ENCODE measurements at regions not wholly inside any gene's neighbourhood (a gene's known extent, or its start where the extent isn't known, plus 50 kb on each side); places are given as distances from the start of the nearest gene placed in this dataset.

- Mint-ChIP-seq H3K4me1 (no peaks in the 10 kb centered on the region), H3K4me3 (no peak overlapping the region), H3K9me3 (ENCODE audit: low read depth) (no peaks in the 10 kb centered on the region), H3K27me3 (peaks cover 2% of the 10 kb centered on the region), H3K27ac (no peak overlapping the region), H3K36me3 (ENCODE audit: low read depth) (no peaks in the 10 kb centered on the region)
- no peak for DNase-seq
- no peak for ATAC-seq
- intact Hi-C loops (cut with DNase I, micrococcal nuclease): no loop called here
- POLR2A ChIA-PET: interaction anchor here (0.7 kb wide), 1 partner anchor 255 kb away, joined by 4 read pairs; no protein-coding TSS in a partner anchor
- CTCF ChIA-PET: interaction anchor here (1.4 kb wide), 1 partner anchor 1122 kb away, joined by 4 read pairs; no protein-coding TSS in a partner anchor
These were observed 391.9 kb downstream of the CD109 start for GRCh38 chr6:74087899-74088298.

- intact Hi-C loops (cut with DNase I, micrococcal nuclease): no loop called here
- Mint-ChIP-seq H3K36me3 (ENCODE audit: low read depth) (no peaks in the 10 kb centered on the region), H3K4me1 (no peaks in the 10 kb centered on the region), H3K27ac (no peak overlapping the region), H3K9me3 (ENCODE audit: low read depth) (no peaks in the 10 kb centered on the region), H3K4me3 (no peak overlapping the region), H3K27me3 (no peaks in the 10 kb centered on the region)
- ATAC-seq (no peak), DNase-seq (no peak)
- ChIA-PET POLR2A (no interaction called here), CTCF (no interaction called here)
These were observed 379.9 kb downstream of the CD109 start for GRCh38 chr6:74075896-74076295.

- DNase-seq (no peak), ATAC-seq (no peak)
- Mint-ChIP-seq H3K36me3 (ENCODE audit: low read depth) (no peaks in the 10 kb centered on the region), H3K27ac (no peak overlapping the region), H3K4me3 (no peak overlapping the region), H3K27me3 (no peaks in the 10 kb centered on the region), H3K4me1 (no peaks in the 10 kb centered on the region), H3K9me3 (ENCODE audit: low read depth) (no peaks in the 10 kb centered on the region)
- intact Hi-C loops (cut with DNase I, micrococcal nuclease): no loop called here
- ChIA-PET POLR2A (no interaction called here), CTCF (no interaction called here)
These were observed 379.3 kb downstream of the CD109 start for GRCh38 chr6:74075323-74075722.

GRCh38 chr6:74074645-74075044 lies 378.6 kb downstream of the CD109 start:
- no peak overlapping the region for H3K27ac Mint-ChIP-seq
- H3K9me3 Mint-ChIP-seq (ENCODE audit: low read depth): no peaks in the 10 kb centered on the region
- CTCF ChIA-PET: no interaction called here
- intact Hi-C loops (cut with DNase I, micrococcal nuclease): no loop called here
- H3K4me1 Mint-ChIP-seq: no peaks in the 10 kb centered on the region
- no peaks in the 10 kb centered on the region for H3K27me3 Mint-ChIP-seq
- ATAC-seq: no peak
- no peaks in the 10 kb centered on the region for H3K36me3 Mint-ChIP-seq (ENCODE audit: low read depth)
- DNase-seq: no peak
- no peak overlapping the region for H3K4me3 Mint-ChIP-seq
- POLR2A ChIA-PET: no interaction called here

- Mint-ChIP-seq H3K4me3 (no peak overlapping the region), H3K27me3 (no peaks in the 10 kb centered on the region), H3K4me1 (no peaks in the 10 kb centered on the region), H3K36me3 (ENCODE audit: low read depth) (no peaks in the 10 kb centered on the region), H3K27ac (no peak overlapping the region), H3K9me3 (ENCODE audit: low read depth) (no peaks in the 10 kb centered on the region)
- ATAC-seq: no peak
- intact Hi-C loops (cut with DNase I, micrococcal nuclease): no loop called here
- no peak for DNase-seq
- CTCF ChIA-PET: no interaction called here
- POLR2A ChIA-PET: no interaction called here
These were observed 378.0 kb downstream of the CD109 start for GRCh38 chr6:74073999-74074398.

- H3K27me3 Mint-ChIP-seq: no peaks in the 10 kb centered on the region
- DNase-seq (no peak), ATAC-seq (no peak)
- no peaks in the 10 kb centered on the region for H3K9me3 Mint-ChIP-seq (ENCODE audit: low read depth)
- no peaks in the 10 kb centered on the region for H3K4me1 Mint-ChIP-seq
- ChIA-PET POLR2A (no interaction called here), CTCF (interaction anchor here (0.6 kb wide), 1 partner anchor 90 kb away, joined by 7 read pairs; no protein-coding TSS in a partner anchor)
- no peak overlapping the region for H3K27ac Mint-ChIP-seq
- H3K4me3 Mint-ChIP-seq: no peak overlapping the region
- intact Hi-C loops (cut with DNase I, micrococcal nuclease): no loop called here
- no peaks in the 10 kb centered on the region for H3K36me3 Mint-ChIP-seq (ENCODE audit: low read depth)
These were observed 377.4 kb downstream of the CD109 start for GRCh38 chr6:74073429-74073828.

- Mint-ChIP-seq H3K36me3 (ENCODE audit: low read depth) (no peaks in the 10 kb centered on the region), H3K27ac (no peak overlapping the region), H3K9me3 (ENCODE audit: low read depth) (no peaks in the 10 kb centered on the region), H3K27me3 (no peaks in the 10 kb centered on the region), H3K4me3 (no peak overlapping the region), H3K4me1 (no peaks in the 10 kb centered on the region)
- DNase-seq (no peak), ATAC-seq (no peak)
- intact Hi-C loops (cut with DNase I, micrococcal nuclease): no loop called here
- ChIA-PET CTCF (no interaction called here), POLR2A (no interaction called here)
These were observed 375.2 kb downstream of the CD109 start for GRCh38 chr6:74071214-74071613.

- H3K9me3 Mint-ChIP-seq (ENCODE audit: low read depth): no peaks in the 10 kb centered on the region
These were observed 374.7 kb downstream of the CD109 start for GRCh38 chr6:74070711-74071110.

GRCh38 chr6:74070091-74070490 lies 374.1 kb downstream of the CD109 start:
- ChIA-PET CTCF (no interaction called here), POLR2A (no interaction called here)
- Mint-ChIP-seq H3K4me3 (no peak overlapping the region), H3K9me3 (ENCODE audit: low read depth) (no peaks in the 10 kb centered on the region), H3K4me1 (no peaks in the 10 kb centered on the region), H3K27ac (no peak overlapping the region), H3K36me3 (ENCODE audit: low read depth) (no peaks in the 10 kb centered on the region), H3K27me3 (no peaks in the 10 kb centered on the region)
- intact Hi-C loops (cut with DNase I, micrococcal nuclease): no loop called here
- ATAC-seq: no peak
- no peak for DNase-seq

More at GRCh38 chr6:74070711-74071110, 374.7 kb downstream of the CD109 start:
- ChIA-PET POLR2A (no interaction called here), CTCF (no interaction called here)
- DNase-seq (no peak), ATAC-seq (no peak)
- intact Hi-C loops (cut with DNase I, micrococcal nuclease): no loop called here
- Mint-ChIP-seq H3K4me3 (no peak overlapping the region), H3K27me3 (no peaks in the 10 kb centered on the region), H3K36me3 (ENCODE audit: low read depth) (no peaks in the 10 kb centered on the region), H3K4me1 (no peaks in the 10 kb centered on the region), H3K27ac (no peak overlapping the region)

GRCh38 chr6:74069089-74069581 lies 373.1 kb downstream of the CD109 start:
- Mint-ChIP-seq H3K36me3 (ENCODE audit: low read depth) (no peaks in the 10 kb centered on the region), H3K4me3 (no peak overlapping the region), H3K27me3 (no peaks in the 10 kb centered on the region), H3K9me3 (ENCODE audit: low read depth) (no peaks in the 10 kb centered on the region), H3K4me1 (no peaks in the 10 kb centered on the region), H3K27ac (no peak overlapping the region)
- ATAC-seq (no peak), DNase-seq (no peak)
- POLR2A ChIA-PET: no interaction called here
- intact Hi-C loops (cut with DNase I, micrococcal nuclease): no loop called here
- CTCF ChIA-PET: interaction anchor here (0.6 kb wide), 1 partner anchor 336 kb away, joined by 3 read pairs; no protein-coding TSS in a partner anchor

- no peak for DNase-seq
- Mint-ChIP-seq H3K4me1 (no peaks in the 10 kb centered on the region), H3K27me3 (no peaks in the 10 kb centered on the region), H3K9me3 (ENCODE audit: low read depth) (no peaks in the 10 kb centered on the region), H3K4me3 (no peak overlapping the region), H3K36me3 (ENCODE audit: low read depth) (no peaks in the 10 kb centered on the region), H3K27ac (no peak overlapping the region)
- ATAC-seq: no peak
- ChIA-PET CTCF (no interaction called here), POLR2A (no interaction called here)
- intact Hi-C loops (cut with DNase I, micrococcal nuclease): no loop called here
These were observed 370.3 kb downstream of the CD109 start for GRCh38 chr6:74066168-74066871.

- CTCF ChIA-PET: interaction anchor here (1.1 kb wide), 1 partner anchor 26 kb away, joined by 4 read pairs; no protein-coding TSS in a partner anchor
- POLR2A ChIA-PET: no interaction called here
- H3K4me1 Mint-ChIP-seq: no peaks in the 10 kb centered on the region
- DNase-seq (no peak), ATAC-seq (no peak)
- intact Hi-C loops (cut with DNase I, micrococcal nuclease): no loop called here
- no peak overlapping the region for H3K4me3 Mint-ChIP-seq
- H3K27ac Mint-ChIP-seq: no peak overlapping the region
- H3K27me3 Mint-ChIP-seq: no peaks in the 10 kb centered on the region
- H3K9me3 Mint-ChIP-seq (ENCODE audit: low read depth): no peaks in the 10 kb centered on the region
- no peaks in the 10 kb centered on the region for H3K36me3 Mint-ChIP-seq (ENCODE audit: low read depth)
These were observed 369.7 kb downstream of the CD109 start for GRCh38 chr6:74065705-74066104.

Data from activated CD4-positive, alpha-beta T cell treated with anti-CD3 and anti-CD28 coated beads for 36 hours (primary cell).